NCI-H748 treated with DMSO at 0.1 percent for 48 hours (cell line): ENCODE measurements at regions not wholly inside any gene's neighbourhood (a gene's known extent, or its start where the extent isn't known, plus 50 kb on each side); places are given as distances from the start of the nearest gene placed in this dataset.
"Not testable (repeated sequence)": the region's sequence is repeated elsewhere in the genome, so short reads cannot be mapped to it uniquely, and the experiment has no call there.

Experiments
- DNase-seq: peaks from one replicate; lab custom pipeline; 2025; lab: John Stamatoyannopoulos, UW

DNA sequence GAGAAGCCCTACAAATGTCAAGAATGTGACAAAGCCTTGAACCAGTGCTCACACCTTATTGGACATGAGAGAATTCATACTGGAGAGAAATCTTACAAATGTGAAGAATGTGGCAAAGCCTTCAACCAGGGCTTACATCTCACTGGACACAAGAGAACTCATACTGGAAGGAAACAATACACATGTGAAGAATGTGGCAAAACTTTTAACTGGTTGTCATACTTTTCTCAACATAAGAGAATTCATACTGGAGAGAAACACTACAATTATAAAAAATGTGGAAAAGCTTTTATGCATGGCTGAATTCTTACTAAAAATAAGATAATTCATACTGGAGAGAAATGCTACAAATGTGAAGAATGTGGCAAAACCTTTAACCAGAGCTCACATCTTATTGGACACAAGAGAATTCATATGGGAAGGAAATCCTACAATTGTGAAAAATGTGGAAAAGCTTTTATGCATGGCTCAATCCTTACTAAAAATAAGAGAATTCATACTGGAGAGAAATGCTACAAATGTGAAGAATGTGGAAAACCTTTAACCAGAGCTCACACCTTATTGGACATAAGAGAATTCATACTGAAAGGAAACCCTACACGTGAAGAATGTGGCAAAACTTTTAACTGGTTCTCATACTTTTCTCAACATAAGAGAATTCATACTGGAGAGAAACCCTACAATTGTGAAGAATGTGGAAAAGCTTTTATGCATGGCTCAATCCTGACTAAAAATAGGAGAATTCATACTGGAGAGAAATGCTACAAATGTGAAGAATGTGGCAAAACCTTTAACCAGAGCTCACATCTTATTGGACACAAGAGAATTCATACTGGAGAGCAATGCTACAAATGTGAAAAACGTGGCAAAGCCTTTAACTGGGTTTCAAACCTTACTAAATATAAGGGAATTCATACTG, 350.6 kb upstream of the NUPR2 start:
- not testable (repeated sequence) for DNase-seq

- no peak for DNase-seq
These were observed 333.5 kb upstream of the NUPR2 start for GRCh38 chr7:56449762-56450161.

DNA sequence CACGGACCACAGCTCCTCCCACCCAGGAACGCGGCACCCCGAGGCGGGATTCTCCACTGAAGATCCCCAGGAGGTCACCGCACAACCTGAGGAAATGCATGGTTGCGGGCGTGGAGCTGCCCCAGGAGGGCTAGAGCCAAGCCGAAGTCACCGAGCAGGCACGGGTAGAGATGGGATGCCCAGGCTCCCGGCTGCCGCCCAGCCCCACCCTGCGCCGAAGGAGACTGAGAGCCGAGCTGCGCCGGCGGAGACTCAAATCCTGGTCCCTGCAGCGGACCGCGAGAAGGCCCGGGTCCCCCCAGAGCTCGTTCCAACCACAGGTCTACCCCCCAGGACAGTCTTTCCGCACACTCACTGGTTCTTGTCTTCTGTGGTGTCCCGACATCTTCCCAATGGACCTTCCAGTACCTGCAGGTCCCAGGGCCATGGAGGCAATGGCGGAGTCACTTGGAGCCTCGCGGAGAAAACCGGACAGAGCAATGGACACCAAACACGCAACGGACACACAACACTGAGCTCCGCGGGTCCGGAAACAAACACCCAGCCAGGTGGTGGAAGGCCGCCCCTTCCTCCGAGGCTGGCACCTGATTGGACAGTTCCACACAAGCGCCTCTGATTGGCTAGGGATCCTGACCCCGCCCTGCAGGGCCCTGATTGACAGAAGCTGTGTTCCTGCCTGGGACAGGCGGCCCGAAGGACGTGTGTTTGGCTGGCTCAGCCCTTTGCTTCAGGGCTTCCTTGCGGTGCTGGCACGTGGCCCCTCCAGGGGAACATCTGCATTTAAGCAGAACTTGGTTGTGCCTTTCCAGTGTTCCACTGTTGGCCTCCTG, 331.9 kb upstream of the NUPR2 start:
- peak; percentile 52 for DNase-seq

- DNase-seq = not testable (repeated sequence)
These were observed 304.3 kb upstream of the NUPR2 start for GRCh38 chr7:56420528-56420927.

DNA sequence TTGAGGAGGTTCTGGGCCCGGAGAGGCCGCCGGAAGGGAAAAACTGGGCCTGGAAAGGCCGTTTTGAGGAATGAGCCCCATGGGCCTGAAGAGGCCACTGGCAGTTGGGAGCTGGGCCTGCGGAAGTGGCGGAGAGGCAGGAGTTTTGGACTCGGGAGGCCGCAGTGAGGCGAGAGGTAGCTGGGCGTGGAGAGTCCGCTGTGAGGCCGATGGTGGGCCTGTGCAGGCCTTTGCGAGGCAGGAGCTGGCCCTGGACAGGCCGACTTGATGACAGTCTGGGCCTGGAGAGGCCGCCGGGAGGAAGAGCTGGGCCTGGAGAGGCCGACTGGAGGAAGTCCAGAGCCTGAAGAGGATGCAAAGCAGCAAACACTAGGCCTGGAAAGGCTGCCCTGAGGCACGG, 259.0 kb upstream of the NUPR2 start:
- DNase-seq = no peak

DNA sequence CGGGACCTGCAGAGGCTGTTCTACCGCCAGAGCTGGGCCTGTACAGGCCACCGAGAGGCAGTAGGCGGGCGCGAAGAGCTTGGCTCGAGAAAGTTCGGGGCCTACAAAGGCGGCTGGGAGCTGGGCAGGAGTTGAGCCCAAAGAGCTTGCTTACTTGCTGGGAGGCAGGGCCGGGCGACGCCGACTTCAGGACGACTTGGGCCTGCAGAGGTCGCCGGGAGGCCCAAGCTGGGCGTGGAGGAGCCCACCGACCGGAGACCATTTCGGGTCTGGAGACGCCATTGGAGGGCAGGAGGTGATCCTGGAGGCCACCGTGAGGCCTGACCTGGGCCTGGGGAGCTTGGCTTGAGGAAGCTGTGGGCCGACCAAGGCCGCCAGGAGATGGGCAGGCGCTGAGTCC, 258.4 kb upstream of the NUPR2 start:
- DNase-seq = not testable (repeated sequence)

DNA sequence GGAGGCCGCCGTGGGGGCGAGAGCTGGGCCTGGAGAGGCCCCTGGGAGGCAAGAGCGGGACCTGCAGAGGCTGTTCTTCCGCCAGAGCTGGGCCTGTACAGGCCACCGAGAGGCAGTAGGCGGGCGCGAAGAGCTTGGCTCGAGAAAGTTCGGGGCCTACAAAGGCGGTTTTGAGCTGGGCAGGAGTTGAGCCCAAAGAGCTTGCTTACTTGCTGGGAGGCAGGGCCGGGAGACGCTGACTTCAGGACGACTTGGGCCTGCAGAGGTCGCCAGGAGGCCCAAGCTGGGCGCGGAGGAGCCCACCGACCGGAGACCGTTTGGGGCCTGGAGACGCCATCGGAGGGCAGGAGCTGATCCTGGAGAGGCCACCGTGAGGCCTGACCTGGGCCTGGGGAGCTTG, 257.1 kb upstream of the NUPR2 start:
- DNase-seq = not testable (repeated sequence)

- DNase-seq = not testable (repeated sequence)
These were observed 255.6 kb upstream of the NUPR2 start for GRCh38 chr7:56371792-56372191.

GRCh38 chr7:56370208-56370872, 254.1 kb upstream of the NUPR2 start:
- DNase-seq = not testable (repeated sequence)

DNA sequence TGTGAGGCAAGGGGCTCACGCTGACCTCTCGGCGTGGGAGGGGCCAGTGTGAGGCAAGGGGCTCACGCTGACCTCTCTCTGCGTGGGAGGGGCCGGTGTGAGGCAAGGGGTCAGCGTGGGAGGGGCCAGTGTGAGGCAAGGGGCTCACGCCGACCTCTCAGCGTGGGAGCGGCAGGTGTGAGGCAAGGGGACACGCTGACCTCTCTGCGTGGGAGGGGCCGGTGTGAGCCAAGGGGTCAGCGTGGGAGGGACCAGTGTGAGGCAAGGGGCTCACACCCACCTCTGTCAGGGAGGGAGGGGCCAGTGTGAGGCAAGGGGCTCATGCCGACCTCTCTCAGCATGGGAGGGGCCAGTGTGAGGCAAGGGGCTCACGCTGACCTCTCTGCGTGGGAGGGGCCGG, 251.7 kb upstream of the NUPR2 start:
- not testable (repeated sequence) for DNase-seq

DNA sequence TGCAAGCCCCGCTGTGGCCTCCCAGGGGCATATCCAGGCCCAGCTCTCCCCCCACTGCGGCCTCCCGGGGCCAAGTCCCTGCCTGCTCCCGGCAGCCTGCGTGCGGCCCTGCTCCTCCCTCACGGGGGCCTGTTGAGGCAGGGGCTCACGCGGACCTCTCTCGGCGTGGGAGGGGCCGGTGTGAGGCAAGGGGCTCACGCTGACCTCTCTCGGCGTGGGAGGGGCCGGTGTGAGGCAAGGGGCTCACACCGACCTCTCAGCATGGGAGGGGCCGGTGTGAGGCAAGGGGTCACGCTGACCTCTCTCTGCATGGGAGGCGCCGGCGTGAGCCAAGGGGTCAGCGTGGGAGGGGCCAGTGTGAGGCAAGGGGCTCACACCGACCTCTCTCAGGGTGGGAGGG, 251.2 kb upstream of the NUPR2 start:
- not testable (repeated sequence) for DNase-seq

DNA sequence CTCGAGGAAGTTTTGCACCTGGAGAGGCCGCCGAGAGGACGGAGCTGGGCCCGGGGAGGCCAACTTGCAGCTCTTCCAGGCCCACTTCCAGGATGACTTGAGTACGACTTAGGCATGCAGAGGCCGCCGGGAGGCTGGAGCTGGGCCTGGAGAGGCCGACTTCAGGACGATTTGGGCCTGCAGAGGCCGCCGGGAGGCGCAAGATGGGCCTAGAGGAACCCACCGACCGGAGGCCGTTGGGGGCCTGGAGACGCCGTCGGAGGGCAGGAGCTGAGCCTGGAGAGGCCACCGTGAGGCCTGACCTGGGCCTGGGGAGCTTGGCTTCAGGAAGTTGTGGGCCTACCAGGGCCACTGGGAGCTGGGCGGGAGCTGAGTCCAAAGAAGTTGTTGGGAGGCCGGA, 250.5 kb upstream of the NUPR2 start:
- not testable (repeated sequence) for DNase-seq

DNA sequence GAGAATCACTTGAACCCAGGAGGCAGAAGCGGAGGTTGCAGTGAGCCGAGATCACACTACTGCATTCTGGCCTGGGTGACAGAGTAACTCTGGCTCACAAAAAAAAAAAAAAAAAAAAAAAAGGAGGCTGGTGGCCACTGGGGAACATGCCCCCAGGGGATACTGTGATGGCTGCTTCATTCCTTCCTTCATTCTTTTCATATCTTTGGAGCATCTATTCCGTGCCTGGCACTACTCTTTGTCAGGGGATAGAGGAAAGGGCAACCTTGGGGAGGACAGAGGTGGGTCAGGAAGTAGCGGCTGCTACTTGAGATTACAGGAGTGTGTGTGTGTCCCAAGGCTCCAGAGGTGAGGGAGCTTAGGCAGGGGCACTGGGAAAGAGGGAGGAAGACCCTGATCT, 236.4 kb upstream of the NUPR2 start:
- not testable (repeated sequence) for DNase-seq

DNA sequence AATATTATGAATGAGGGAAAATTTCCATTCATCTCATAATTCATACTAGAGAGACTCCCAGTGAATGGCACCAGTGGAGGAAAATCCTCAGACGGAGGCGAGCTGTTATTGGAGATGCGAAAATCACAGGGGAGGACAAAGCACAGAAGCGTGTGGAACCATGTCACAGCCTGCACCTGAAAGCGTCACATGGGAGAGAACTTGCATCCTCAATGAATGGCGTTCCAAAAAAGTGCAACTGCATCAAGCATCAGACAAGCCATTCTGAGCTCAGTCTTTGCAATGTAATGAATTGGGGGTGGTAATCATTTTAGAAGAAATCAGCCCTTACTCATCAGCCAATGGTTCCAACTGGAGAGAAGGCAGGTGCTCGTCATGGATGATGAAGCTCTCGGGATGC, 235.0 kb upstream of the NUPR2 start:
- DNase-seq = not testable (repeated sequence)

- not testable (repeated sequence) for DNase-seq
These were observed 232.1 kb upstream of the NUPR2 start for GRCh38 chr7:56348311-56348710.

GRCh38 chr7:56328327-56328726, 212.1 kb upstream of the NUPR2 start:
- not testable (repeated sequence) for DNase-seq

DNA sequence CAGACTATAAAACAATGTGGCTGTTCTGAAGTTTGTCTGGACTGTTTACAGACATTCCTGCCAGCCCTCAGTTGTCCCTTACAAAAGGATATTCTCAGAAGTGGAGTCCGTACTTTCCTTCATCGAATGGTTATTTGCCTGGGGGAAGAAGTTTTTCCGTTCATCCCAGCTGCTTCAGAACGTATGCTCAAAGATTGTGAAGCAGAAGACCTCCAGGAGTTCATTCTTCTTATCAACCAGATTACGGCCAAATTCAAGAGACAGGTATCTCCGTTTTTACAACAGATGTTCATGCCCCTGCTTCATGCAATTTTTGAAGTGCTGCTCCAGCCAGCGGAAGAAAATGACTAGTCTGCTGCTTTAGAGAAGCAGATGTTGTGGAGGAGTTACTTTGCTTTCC, 174.3 kb upstream of the NUPR2 start:
- no peak for DNase-seq

- peak; percentile 56 for DNase-seq
These were observed 171.4 kb upstream of the NUPR2 start for GRCh38 chr7:56287429-56288138.

- DNase-seq = no peak
These were observed 139.9 kb upstream of the NUPR2 start for GRCh38 chr7:56256108-56256507.

DNA sequence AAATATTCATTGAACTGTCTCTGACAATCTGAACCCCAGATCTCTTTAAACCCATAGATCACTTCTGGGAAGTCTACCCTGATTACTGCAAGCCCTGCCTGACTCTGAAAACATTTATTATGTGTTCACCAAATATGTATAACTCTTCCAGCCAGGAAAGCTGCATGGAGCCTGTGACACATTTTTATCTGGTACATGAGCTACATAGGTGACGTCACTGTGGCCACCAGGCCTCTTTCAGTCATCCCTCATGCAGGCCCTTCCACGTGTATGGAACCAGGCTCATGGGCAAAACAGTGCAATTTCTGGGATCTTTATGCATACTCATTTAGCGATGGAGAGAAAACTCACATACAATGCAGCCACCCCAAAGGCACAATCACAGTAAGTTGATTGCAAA, 133.9 kb upstream of the NUPR2 start:
- DNase-seq = no peak

DNA sequence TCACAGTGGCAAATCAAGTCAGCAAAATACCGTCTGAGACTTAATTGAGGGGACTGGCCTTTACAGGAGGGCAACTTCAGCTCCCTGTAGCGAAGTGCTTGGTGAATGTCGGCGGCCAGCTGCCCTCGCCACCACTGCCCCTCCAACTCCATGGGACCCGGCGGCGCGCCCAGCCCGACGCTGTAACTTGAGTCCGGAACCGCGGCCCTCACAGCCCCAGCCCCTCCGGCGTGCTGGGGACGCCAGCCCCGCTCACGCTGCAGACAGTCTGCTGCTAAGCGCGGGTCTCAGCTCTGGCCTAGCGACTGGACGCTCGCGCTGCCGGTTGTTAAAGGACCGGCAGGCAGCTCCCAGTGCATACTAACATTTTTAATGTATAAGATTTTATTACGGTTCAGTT, 113.4 kb upstream of the NUPR2 start:
- no peak for DNase-seq

- DNase-seq = no peak
These were observed 106.6 kb upstream of the NUPR2 start for GRCh38 chr7:56222866-56223265.
